ENCODE measurements at regions not wholly inside any gene's neighbourhood (a gene's known extent, or its start where the extent isn't known, plus 50 kb on each side); places are given as distances from the start of the nearest gene placed in this dataset.

- H3K4me3 ChIP-seq (ENCODE audit: control insufficient read depth, low read depth, low read length): no peak overlapping the region
- no peak for DNase-seq (ENCODE audit: low read depth)
- TF ChIP-seq CTCF (conservative IDR thresholded peaks at IDR 0.05; ENCODE audit: control insufficient read depth, insufficient read depth, low read depth, low read length): no peak
These were observed 254.9 kb upstream of the PCDH20 start for GRCh38 chr13:61670384-61671161.

- H3K4me3 ChIP-seq (ENCODE audit: control insufficient read depth, low read depth, low read length): no peak overlapping the region
- no peak for TF ChIP-seq CTCF (conservative IDR thresholded peaks at IDR 0.05; ENCODE audit: control insufficient read depth, insufficient read depth, low read depth, low read length)
- DNase-seq (ENCODE audit: low read depth): no peak
These were observed 249.4 kb upstream of the PCDH20 start for GRCh38 chr13:61664801-61665705.

GRCh38 chr13:61654481-61654880 lies 238.8 kb upstream of the PCDH20 start:
- H3K4me3 ChIP-seq (ENCODE audit: control insufficient read depth, low read depth, low read length): no peak overlapping the region
- DNase-seq (ENCODE audit: low read depth): no peak
- no peak for TF ChIP-seq CTCF (conservative IDR thresholded peaks at IDR 0.05; ENCODE audit: control insufficient read depth, insufficient read depth, low read depth, low read length)

GRCh38 chr13:61648547-61648946 lies 232.9 kb upstream of the PCDH20 start:
- no peak overlapping the region for H3K4me3 ChIP-seq (ENCODE audit: control insufficient read depth, low read depth, low read length)
- no peak for TF ChIP-seq CTCF (conservative IDR thresholded peaks at IDR 0.05; ENCODE audit: control insufficient read depth, insufficient read depth, low read depth, low read length)
- DNase-seq (ENCODE audit: low read depth): no peak

- no peak overlapping the region for H3K4me3 ChIP-seq (ENCODE audit: control insufficient read depth, low read depth, low read length)
- no peak for DNase-seq (ENCODE audit: low read depth)
- TF ChIP-seq CTCF (conservative IDR thresholded peaks at IDR 0.05; ENCODE audit: control insufficient read depth, insufficient read depth, low read depth, low read length): no peak
These were observed 196.5 kb upstream of the PCDH20 start for GRCh38 chr13:61612192-61612591.

- TF ChIP-seq CTCF (conservative IDR thresholded peaks at IDR 0.05; ENCODE audit: control insufficient read depth, insufficient read depth, low read depth, low read length): no peak
These were observed 192.5 kb upstream of the PCDH20 start for GRCh38 chr13:61608138-61608537.

More at GRCh38 chr13:61608138-61608537, 192.5 kb upstream of the PCDH20 start:
- no peak for DNase-seq (ENCODE audit: low read depth)
- H3K4me3 ChIP-seq (ENCODE audit: control insufficient read depth, low read depth, low read length): no peak overlapping the region

All from fibroblast of mammary gland (primary cell).